ENCODE measurements at regions not wholly inside any gene's neighbourhood (a gene's known extent, or its start where the extent isn't known, plus 50 kb on each side); places are given as distances from the start of the nearest gene placed in this dataset.
"Not testable (repeated sequence)": the region's sequence is repeated elsewhere in the genome, so short reads cannot be mapped to it uniquely, and the experiment has no call there.

- no peak for DNase-seq (ENCODE audit: low read depth in 4 of 4, low spot score in 3 of 4)
Measured at GRCh38 chr6:3529721-3530120, 72.9 kb upstream of the SLC22A23 start.

GRCh38 chr6:3529232-3529631, 72.4 kb upstream of the SLC22A23 start:
- no peak for DNase-seq (ENCODE audit: low read depth in 4 of 4, low spot score in 3 of 4)

- DNase-seq (ENCODE audit: low read depth in 4 of 4, low spot score in 3 of 4): not testable (repeated sequence)
Measured at GRCh38 chr6:3528081-3528671, 71.3 kb upstream of the SLC22A23 start.

GRCh38 chr6:3527651-3527977, 70.8 kb upstream of the SLC22A23 start:
- no peak for DNase-seq (ENCODE audit: low read depth in 4 of 4, low spot score in 3 of 4)

- no peak for DNase-seq (ENCODE audit: low read depth in 4 of 4, low spot score in 3 of 4)
Measured at GRCh38 chr6:3526962-3527650, 70.3 kb upstream of the SLC22A23 start.

- DNase-seq (ENCODE audit: low read depth in 4 of 4, low spot score in 3 of 4): no peak
Measured at GRCh38 chr6:3525915-3526314, 69.1 kb upstream of the SLC22A23 start.

- DNase-seq (ENCODE audit: low read depth in 4 of 4, low spot score in 3 of 4): no peak
Measured at GRCh38 chr6:3524456-3524855, 67.6 kb upstream of the SLC22A23 start.

GRCh38 chr6:3523966-3524365, 67.1 kb upstream of the SLC22A23 start:
- DNase-seq (ENCODE audit: low read depth in 4 of 4, low spot score in 3 of 4): no peak

GRCh38 chr6:3523271-3523670, 66.4 kb upstream of the SLC22A23 start:
- no peak for DNase-seq (ENCODE audit: low read depth in 4 of 4, low spot score in 3 of 4)

- DNase-seq (ENCODE audit: low read depth in 4 of 4, low spot score in 3 of 4): no peak
Measured at GRCh38 chr6:3522561-3523260, 65.9 kb upstream of the SLC22A23 start.

- DNase-seq (ENCODE audit: low read depth in 4 of 4, low spot score in 3 of 4): no peak
Measured at GRCh38 chr6:3520281-3521230, 63.7 kb upstream of the SLC22A23 start.

- DNase-seq (ENCODE audit: low read depth in 4 of 4, low spot score in 3 of 4): no peak
Measured at GRCh38 chr6:3518356-3519190, 61.7 kb upstream of the SLC22A23 start.

- DNase-seq (ENCODE audit: low read depth in 4 of 4, low spot score in 3 of 4): no peak
Measured at GRCh38 chr6:3517350-3517749, 60.5 kb upstream of the SLC22A23 start.

- DNase-seq (ENCODE audit: low read depth in 4 of 4, low spot score in 3 of 4): no peak
Measured at GRCh38 chr6:3516092-3516491, 59.2 kb upstream of the SLC22A23 start.

GRCh38 chr6:3515669-3516068, 58.8 kb upstream of the SLC22A23 start:
- no peak for DNase-seq (ENCODE audit: low read depth in 4 of 4, low spot score in 3 of 4)

GRCh38 chr6:3513416-3513815, 56.6 kb upstream of the SLC22A23 start:
- DNase-seq (ENCODE audit: low read depth in 4 of 4, low spot score in 3 of 4): no peak

GRCh38 chr6:3512832-3513231, 56.0 kb upstream of the SLC22A23 start:
- DNase-seq (ENCODE audit: low read depth in 4 of 4, low spot score in 3 of 4): no peak

GRCh38 chr6:3510617-3511016, 53.8 kb upstream of the SLC22A23 start:
- DNase-seq (ENCODE audit: low read depth in 4 of 4, low spot score in 3 of 4): no peak

- DNase-seq (ENCODE audit: low read depth in 4 of 4, low spot score in 3 of 4): no peak
Measured at GRCh38 chr6:3510178-3510577, 53.3 kb upstream of the SLC22A23 start.

- DNase-seq (ENCODE audit: low read depth in 4 of 4, low spot score in 3 of 4): no peak
Measured at GRCh38 chr6:3509336-3509735, 52.5 kb upstream of the SLC22A23 start.
